ELR (cell line): ENCODE measurements at regions not wholly inside any gene's neighbourhood (a gene's known extent, or its start where the extent isn't known, plus 50 kb on each side); places are given as distances from the start of the nearest gene placed in this dataset.
"Not testable (repeated sequence)": the region's sequence is repeated elsewhere in the genome, so short reads cannot be mapped to it uniquely, and the experiment has no call there.

Experiments
- DNase-seq: peaks from one replicate; pipeline ENCODE4 v3.0.0-alpha.2; 2015; ENCODE audit warnings: low read depth

DNA sequence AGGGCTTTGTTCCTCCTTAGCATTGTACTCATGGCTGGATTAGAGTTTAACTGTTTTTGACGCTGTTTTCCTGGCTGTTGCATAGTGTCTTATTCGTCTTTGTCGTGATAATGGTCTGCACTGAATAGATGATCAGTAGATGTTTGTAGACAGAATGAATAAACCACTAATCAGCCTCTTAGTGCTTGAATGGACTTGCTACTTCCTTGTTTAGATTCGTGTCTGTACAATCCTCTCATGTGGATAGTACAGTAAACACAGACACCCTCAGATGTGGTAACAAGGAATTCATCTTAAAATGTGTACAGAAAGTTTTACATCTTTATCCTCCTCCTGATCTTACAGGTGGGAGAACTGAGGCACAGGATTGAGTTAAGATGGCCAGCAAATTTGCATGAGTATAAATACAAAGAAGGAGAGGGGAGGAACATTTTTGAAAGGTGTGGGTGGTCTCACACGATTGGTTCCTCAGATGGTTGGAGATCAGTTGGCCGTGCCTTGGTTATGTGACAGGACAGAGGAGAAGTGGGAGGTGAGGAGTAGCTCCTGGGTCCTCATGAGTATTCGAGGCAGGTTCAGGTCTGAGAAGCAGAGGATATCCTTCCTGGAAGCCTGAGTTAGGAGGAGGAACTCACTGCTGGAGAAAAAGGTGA is 196.0 kb downstream of the KLRB1 start:
- not testable (repeated sequence) for DNase-seq

DNA sequence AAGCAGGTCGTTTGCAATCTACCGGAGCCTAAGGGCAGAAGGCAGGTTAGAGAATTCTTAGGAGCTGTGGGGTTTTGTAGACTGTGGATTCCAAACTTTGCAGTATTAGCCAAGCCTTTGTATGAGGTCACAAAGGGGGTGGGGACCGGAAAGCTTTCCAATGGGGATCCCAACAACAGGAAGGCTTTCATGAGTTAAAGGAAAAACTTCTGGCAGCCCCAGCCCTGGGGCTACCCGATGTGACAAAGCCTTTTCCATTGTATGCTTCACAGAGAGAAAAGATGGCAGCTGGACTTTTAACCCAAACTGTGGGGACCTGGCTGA is 199.2 kb upstream of the PZP start:
- DNase-seq: peak; percentile 24

DNA sequence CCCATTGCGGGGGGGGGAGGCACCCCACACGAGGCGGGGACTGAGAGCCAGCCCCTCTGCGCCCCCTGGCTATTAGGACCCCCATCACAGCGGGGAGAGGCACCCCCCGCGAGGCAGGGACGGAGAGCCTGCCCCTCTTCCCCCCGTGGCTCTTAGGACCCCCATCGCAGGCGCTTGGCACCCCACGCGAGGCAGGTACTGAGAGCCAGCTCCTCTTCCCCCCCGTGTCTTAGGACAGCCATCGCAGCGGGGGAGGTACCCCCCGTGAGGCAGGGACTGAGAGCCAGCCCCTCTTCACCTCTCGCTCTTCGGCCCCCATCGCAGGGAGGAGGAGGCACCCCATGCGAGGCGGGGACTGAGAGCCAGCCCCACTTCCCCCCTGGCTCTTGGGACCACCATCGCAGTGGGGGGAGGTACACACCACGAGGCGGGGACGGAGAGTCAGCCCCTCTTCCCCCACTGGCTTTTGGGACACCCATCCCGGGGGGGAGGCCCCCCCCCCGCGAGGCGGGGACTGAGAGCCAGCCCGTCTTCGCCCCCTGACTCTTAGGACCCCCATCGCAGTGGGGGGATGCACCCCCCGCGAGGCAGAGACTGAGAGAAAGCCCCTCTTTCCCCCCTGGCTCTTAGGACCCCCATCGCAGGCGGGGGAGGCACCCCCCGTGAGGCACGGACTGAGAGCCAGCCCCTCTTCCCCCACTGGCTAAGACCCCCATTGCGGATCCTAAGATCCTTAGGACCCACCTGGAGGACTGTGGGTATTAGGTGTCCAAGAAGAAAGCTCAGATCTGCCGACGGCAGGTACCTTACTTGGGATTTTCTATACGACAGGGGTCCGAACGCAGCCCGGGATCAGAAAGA is 198.6 kb upstream of the PZP start:
- DNase-seq: no peak

DNA sequence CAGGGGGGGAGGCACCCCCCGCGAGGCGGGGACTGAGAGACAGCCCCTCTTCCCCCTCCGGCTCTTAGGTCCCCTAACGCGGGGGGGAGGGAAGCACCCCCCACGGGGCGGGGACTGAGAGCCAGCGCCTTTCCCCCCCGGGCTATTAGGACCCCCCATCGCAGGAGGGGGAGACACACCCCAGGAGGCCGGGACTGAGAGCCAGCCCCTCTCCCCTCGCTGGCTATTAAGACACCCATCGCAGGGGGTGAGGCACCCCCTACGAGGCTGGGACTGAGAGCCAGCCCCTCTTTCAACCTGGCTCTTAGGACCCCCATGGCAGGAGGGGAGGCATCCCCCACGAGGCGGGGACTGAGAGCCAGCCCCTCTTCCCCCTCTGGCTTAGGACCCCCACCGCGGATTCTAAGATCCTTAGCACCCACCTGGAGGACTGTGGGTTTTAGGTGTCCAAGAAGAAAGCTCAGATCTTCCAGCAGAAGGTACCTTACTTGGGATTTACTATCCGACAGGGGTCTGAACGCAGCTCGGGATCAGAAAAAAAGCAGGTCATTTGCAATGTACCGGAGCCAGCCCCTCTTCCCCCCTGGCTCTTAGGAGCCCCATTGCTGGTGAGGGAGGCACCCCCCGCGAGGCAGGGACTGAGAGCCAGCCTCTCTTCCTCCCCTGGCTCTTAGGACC is 197.8 kb upstream of the PZP start:
- no peak for DNase-seq

DNA sequence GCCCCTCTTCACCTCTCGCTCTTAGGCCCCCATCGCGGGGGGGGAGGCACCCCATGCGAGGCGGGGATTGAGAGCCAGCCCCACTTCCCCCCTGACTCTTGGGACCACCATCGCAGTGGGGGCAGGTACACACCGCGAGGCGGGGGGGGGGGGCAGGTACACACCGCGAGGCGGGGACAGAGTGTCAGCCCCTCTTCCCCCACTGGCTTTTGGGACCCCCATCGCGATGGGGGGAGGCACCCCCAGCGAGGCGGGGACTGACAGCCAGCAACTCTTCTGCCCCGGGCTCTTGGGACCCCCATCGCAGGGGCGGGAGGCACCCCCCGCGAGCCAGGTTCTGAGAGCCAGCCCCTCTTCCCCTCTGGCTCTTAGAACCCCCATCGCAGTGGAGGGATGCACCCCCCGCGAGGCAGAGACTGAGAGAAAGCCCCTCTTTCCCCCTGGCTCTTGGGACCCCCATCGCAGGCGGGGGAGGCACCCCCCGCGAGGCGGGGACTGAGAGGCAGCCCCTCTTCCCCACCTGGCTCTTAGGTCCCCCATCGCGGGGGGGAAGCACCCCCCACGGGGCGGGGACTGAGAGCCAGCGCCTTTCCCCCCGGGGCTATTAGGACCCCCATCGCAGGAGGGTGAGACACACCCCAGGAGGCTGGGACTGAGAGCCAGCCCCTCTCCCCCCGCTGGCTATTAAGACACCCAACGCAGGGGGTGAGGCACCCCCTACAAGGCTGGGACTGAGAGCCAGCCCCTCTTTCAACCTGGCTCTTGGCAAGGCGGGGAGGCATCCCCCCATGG is 196.5 kb upstream of the PZP start:
- DNase-seq: no peak

DNA sequence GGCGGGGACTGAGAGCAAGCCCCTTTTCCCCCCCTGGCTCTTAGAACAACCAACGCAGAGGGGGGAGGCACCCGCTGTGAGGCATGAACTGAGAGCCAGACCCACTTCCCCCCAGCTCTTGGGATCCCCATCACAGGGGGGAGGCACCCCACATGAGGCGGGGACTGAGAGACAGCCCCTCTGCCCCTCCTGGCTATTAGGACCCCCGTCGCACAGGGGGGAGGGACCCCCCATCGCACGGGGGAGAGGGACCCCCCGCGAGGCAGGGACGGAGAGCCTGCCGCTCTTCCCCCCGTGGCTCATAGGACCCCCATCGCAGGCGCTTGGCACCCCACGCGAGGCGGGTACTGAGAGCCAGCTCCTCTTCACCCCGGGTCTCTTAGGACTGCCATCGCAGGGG is 195.8 kb upstream of the PZP start:
- no peak for DNase-seq

DNA sequence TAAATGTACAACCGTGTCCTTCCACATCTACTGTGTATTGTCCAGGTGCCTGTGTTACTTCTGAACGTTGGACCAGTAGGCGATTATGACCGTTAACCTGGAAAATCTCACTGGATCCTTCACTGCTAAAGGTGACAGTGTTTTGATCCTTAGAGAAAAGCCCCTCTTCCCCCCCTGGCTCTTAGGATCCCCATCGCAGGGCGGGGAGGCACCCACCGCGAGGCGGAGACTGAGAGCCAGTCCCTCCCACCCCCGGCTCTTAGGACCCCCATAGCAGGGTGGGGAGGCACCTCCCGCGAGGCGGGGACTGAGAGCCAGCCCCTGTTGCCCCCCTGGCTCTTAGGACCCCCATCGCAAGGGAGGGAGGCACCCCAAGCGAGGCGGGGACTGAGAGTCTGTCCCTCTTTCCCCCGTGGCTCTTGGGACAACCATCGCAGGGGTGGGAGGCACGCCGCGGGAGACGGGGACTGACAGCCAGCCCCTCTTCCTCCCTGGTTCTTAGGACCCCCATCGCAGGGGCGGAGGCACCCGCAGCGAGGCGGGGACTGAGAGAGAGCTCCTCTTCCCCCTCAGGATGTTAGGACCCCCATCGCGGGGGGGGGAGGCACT is 194.3 kb upstream of the PZP start:
- not testable (repeated sequence) for DNase-seq

DNA sequence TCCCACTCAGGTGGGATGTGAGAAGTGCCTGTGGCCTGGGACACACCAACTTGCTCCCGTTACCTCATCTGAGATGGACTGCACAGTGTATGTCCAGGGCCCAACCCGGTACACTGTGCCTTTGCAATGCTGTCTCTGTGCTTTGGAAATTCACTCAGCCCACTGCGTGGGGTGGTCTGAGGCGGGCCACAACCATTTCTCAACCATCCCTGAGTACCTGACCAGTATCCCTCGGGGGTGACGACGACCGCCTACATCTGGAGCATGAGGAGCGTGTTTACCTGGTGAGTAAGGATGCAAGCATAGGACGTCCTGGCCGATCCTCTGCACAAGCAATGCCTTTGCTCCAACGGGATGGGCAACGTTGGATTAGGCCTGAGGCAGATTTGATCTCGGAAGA is 188.2 kb upstream of the PZP start:
- not testable (repeated sequence) for DNase-seq

DNA sequence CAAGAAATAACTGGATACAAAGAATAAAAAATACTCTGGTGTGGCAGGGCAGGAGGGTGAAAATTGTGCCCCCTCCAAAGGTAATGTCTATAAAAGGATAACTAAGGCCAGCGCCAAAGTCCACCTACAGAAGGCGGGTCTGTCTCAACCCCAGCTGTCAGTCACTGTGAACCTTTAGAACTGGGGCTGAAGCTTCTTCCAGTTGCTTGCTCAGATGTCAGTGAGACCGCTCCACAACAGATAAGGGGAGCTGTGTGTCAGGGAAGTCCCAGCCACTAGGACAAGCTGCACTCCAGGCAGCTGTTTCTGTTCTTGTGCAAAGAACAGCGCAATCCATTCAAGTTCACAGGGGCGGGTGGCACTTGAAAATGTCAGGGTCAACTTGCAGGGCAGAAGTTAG is 187.0 kb upstream of the PZP start:
- not testable (repeated sequence) for DNase-seq

DNA sequence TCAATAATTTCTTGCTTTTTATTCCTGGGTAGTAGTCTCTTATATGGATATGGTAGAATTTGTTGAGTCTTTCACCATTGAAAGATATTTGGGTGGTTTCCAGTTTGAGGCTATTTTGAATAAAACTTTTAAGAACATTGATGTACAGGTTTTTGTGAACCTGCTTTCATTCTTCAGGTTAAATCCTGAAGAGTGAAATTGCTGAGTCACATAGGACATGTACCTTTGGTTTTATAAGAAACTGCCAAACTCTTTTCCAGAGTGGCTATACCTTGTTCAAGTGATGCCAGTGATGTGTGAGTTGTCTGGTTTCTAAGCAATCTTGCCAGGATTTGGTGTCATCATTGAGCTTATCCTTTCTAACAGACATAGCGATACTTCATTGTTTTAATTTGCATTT is 184.6 kb upstream of the PZP start:
- no peak for DNase-seq

DNA sequence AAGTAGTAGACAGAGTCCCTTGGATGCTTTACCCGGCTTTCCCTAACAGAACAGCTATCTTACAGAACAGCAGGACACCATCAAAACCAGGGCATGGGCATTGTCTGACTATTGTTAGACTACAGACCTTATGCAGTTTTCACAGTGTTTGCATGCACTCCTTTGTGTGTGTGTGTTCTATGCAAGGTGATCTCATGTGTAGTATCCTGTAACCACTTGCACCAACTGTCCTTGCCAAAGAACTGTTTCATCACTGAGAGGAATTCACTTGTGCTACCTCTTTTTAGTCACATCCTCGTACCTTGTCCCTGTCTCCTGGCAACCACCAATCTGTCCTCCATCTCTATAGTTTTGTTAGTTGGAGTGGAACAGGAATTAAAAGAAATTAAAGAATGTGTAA is 183.6 kb upstream of the PZP start:
- no peak for DNase-seq

DNA sequence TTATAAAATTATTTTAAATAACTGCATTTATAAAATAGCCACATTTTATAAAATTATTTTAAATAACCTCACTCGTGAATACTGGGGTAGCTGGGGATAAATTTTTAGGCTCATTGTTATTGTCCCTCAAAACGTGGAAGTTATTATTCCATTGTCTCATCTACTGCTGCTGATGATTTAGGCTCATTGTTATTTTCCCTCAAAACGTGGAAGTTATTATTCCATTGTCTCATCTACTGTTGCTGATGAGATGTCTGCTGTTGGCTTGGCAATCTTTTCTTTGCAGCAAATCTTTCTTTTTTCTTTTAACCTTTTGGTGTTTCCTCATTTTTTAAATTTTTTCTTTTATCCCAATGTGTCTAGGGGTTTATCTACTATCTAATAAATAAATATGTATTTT is 182.6 kb upstream of the PZP start:
- no peak for DNase-seq

DNA sequence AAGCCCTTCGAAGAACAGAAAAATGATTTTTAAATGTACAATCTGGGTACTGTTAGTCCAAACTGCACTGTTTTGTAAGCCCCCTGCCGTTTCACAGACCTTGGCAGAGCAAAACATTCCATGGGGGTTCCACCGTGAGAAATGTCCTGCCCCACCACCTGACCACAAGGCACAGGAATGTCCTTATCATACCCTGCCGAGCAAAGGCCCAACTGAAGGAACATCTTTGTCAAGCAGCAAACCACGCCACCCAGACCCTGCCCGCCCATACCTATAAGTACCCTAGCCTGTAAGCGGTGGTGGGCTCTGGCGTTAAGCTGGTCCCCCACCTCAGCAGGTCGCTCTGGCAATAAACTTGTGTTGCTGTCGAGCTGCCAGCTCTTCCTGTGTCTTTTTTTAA is 181.6 kb upstream of the PZP start:
- DNase-seq: no peak

DNA sequence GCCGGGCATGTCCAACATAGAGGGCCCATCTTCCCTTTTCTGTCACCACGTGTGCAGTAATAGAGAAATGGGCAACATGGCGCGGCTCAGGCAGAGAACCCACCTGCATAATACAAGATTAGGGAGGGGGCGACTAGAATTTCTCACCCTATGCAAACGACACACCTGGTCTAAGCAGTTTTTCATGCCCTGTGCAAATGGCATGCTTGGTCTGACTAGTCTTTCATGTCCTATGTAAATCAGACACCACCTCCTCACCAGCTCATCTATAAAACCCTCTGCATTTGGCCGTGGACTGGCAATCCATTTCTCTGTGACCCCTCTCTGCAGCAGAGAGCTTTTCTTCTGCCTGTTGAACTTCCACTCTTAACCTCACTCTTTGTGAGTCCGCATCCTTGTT is 180.2 kb upstream of the PZP start:
- DNase-seq: no peak

DNA sequence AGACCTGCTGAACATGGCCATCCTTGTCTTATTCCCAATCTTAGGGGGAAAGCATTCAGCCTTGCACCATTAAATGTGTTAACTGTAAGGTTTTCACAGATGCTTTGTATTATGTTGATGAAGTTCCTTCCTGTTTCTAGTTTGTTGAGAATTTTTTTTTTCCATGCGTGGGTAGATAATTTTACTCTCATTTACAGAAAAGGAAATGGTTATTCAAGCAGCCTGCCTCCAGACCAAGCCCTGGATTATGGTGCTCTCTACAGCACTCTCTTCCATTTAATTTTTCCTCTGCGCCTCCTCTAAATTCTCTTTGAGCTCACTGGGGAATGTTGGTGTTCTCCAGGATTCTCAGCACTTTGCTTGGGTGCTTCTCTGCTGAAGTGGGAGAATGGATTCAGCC is 179.3 kb upstream of the PZP start:
- DNase-seq: no peak

DNA sequence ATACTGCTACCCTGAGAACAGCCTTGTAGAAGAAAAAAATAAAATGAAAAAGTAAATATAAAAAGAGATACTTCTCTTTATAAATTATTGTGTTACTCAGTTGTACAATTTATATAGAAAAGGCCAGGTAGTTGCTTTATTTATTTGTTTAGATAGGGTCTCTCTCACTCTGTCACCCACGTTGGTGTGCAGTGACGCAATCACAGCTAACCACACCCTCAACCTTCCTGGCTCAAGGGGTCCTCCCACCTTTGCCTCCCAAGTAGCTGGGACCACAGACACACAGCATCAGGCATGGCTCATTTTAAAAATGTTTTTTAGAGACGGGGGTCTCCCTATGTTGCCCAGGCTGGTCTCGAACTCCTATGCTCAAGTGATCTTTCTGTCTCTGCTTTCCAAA is 175.4 kb upstream of the PZP start:
- no peak for DNase-seq

DNA sequence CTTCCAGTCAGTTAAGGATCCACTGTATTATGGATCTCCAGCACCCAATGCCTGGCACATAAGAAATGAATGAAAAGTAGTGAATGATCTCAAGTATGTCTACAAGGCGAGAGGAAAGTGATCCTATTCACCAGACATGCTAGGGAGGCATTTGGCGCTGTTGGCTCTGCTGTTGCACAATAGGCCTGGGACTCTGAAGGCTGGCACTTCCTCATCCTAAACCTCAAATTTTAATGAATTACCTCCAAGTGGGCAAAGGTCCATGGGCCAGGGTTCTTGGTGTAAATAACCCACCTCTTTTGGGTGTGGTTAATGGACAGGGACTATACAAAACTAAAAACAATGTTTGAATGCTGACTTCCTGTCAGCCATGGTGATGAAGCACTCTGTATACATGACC is 173.4 kb upstream of the PZP start:
- no peak for DNase-seq

DNA sequence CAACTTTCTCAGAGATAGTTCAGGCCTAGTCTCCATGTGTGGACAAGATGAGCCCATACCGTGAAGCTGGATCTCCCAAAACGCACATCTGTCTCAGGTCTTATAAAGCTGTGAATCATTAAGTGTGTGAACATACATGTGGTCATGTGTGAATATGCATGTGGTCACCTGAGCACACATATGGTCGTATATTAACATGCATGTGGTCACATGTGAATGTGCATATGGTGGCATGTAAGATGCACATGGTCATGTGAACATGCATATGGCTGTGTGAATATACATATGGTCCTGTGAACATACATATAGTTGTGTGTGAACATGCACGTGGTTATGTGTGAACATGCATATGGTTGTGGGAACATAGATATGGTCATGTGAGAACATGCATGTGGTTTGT is 172.5 kb upstream of the PZP start:
- no peak for DNase-seq

DNA sequence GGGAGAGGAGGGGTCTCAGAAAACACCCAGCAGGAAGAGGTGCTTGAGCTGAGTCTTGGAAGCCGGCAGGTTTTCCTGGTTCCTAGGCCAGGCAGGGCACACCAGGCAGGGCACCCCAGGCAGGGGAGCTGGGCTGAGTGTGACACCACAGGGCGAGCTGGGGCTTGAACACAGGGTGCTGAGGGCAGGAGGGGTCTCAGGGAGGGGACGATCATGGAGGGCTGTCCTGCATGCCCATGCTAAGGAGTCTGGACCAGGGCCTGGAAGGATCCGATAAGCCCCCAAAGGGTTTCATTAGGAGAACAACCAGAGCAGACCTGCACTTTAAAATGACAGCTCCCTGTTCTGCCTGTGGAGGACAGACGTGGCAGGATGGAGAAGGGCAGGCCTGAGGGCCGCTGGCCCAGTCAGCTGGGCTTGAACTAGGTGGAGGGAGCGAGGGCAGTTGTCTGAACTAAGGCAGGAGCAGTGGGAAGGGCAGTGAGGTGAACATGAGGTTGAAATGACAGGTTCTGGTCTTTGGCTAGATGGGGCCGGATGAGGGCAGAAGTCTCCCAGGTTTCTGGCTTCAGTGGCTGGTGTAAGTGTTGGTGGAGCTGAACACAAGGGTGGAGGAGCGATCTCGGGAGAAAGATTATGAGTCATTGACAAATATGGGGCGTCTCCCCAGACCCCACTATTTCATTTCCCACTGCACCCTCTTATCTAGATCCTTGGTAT is 171.0 kb upstream of the PZP start:
- no peak for DNase-seq

DNA sequence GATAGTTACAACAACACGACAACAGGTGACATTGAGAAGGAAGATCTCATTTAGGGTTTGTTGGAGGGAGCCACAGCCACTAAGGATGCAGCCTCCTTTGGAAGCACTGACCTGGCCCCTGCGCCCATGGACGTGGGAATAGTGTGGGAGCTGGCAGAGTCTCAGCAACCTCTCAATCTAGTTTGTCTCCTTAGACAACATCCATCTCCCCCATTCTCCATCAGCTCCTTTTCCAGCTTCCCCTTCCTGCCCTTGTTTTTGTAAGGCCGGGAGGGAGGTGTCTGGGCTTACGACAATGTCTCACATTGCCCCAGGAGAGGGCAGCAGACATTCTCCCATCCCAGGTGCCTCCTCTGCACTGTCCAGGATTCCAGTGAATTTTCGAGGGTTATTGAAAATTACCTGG is 170.2 kb upstream of the PZP start:
- peak; percentile 35 for DNase-seq

DNA sequence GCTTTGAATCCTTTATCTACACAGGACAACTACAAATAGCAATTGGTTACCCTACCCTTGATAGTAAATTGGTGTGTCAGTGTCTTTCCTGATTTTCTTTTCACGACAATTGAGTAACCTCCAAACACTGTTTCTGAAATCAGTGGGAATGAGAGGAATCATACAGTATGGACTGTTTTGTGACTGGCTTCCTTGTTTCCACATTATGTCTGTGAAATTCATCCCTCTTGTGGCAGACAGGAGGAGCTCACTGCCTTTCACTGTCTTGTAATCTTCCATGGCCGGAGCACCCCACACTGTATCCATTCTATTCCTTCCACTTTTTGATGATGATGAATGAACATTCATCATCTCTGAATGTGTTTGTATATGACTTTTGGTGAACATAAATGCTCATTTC is 164.0 kb upstream of the PZP start:
- peak; percentile 37 for DNase-seq
